ENCODE measurements at regions not wholly inside any gene's neighbourhood (a gene's known extent, or its start where the extent isn't known, plus 50 kb on each side); places are given as distances from the start of the nearest gene placed in this dataset.
"Not testable (repeated sequence)": the region's sequence is repeated elsewhere in the genome, so short reads cannot be mapped to it uniquely, and the experiment has no call there.

DNA sequence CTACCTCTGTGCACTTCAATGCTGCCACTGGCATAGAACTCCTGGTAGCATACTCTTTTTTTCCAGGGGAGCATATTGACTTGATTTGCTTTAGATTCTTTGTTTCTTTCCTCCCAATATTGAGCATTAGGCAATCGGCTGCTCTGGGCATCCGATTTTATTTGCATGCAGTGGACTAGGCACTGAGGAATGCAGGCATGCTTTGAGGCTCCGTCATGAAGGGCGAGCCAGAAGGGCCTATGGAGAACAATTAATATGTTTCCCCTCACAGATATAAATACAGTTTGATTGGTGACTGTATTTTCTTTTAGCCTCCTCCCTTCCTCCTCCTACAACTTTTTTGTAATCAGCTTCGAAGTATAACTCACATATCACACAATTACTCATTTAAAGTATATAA lies 1918.2 kb downstream of the KHDRBS2 start:
- not testable (repeated sequence) for H4K20me1 ChIP-seq (ENCODE audit: insufficient read depth, poor library complexity, severe bottlenecking); H3K79me2 ChIP-seq; H3K36me3 ChIP-seq (replicated peaks; ENCODE audit: insufficient read depth, low read depth); H3K4me1 ChIP-seq (ENCODE audit: insufficient read depth); H3K27ac ChIP-seq; H3K27me3 ChIP-seq; H3K9me2 ChIP-seq (replicated peaks; ENCODE audit: insufficient read depth); H3K4me3 ChIP-seq; H3K9me3 ChIP-seq (ENCODE audit: low read depth); H2AFZ ChIP-seq; H3K4me2 ChIP-seq; DNase-seq (ENCODE audit: low spot score)
- WGBS (ENCODE audit: low lambda C conversion rate, missing lambda C conversion rate) = 85% methylated on average over 5 of the region's 5 CpGs

DNA sequence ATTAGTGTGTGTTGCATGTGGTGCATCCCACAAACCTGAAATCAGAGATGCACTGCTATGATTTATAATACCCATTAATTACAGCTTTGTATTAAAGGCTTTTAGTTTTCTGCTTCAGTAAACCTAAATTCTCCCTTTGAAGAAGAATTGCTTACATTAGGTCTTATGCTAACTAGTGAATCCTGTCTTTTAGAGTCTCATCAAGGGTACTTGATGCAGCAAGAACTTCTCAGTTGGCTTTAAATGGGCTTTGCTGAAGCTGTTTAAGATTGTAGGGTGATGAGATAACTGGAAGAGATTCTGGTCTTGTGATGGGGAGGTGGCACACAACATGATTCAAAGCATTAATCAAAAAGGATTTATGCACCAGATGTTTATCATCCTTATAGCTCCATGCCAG lies 1920.1 kb downstream of the KHDRBS2 start:
- H4K20me1 ChIP-seq (ENCODE audit: insufficient read depth, poor library complexity, severe bottlenecking); H3K9me2 ChIP-seq (replicated peaks; ENCODE audit: insufficient read depth); H2AFZ ChIP-seq; H3K27ac ChIP-seq; DNase-seq (ENCODE audit: low spot score); H3K27me3 ChIP-seq; H3K9me3 ChIP-seq (ENCODE audit: low read depth); H3K4me2 ChIP-seq; H3K4me1 ChIP-seq (ENCODE audit: insufficient read depth); H3K4me3 ChIP-seq; H3K36me3 ChIP-seq (replicated peaks; ENCODE audit: insufficient read depth, low read depth); H3K79me2 ChIP-seq: not testable (repeated sequence)

DNA sequence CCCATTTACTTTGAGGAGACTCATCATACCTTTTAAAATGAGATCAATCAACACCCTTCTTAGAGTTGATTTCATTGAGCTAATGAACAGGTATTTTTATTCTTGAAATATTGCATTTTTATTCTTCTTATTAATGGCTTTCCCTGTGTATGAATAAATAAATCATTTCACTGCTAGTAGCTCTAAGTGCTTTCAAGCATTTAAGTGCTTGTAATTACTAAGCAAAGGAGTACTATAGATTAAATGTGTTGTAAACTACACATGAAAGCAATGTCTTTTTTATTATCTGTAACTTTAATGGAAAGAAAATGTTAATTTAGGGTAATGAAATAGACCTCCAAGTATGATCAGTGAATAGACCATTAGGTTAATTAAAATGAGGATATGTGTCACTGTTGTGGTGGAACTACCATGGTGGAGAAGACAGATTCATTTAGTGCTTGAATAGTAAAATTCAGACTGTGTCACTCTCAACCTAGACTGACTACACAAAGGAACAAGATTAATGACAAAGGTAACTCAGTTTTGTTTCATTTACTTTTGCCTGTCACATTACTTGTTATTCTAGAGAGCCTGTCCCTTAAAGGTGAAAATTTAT lies 1943.5 kb downstream of the KHDRBS2 start:
- not testable (repeated sequence) for H3K4me1 ChIP-seq (ENCODE audit: insufficient read depth); H3K27ac ChIP-seq; H3K4me2 ChIP-seq; H3K27me3 ChIP-seq; H3K9me3 ChIP-seq (ENCODE audit: low read depth); H3K4me3 ChIP-seq; H4K20me1 ChIP-seq (ENCODE audit: insufficient read depth, poor library complexity, severe bottlenecking); DNase-seq (ENCODE audit: low spot score); H3K79me2 ChIP-seq; H3K36me3 ChIP-seq (replicated peaks; ENCODE audit: insufficient read depth, low read depth); H2AFZ ChIP-seq; H3K9me2 ChIP-seq (replicated peaks; ENCODE audit: insufficient read depth)

DNA sequence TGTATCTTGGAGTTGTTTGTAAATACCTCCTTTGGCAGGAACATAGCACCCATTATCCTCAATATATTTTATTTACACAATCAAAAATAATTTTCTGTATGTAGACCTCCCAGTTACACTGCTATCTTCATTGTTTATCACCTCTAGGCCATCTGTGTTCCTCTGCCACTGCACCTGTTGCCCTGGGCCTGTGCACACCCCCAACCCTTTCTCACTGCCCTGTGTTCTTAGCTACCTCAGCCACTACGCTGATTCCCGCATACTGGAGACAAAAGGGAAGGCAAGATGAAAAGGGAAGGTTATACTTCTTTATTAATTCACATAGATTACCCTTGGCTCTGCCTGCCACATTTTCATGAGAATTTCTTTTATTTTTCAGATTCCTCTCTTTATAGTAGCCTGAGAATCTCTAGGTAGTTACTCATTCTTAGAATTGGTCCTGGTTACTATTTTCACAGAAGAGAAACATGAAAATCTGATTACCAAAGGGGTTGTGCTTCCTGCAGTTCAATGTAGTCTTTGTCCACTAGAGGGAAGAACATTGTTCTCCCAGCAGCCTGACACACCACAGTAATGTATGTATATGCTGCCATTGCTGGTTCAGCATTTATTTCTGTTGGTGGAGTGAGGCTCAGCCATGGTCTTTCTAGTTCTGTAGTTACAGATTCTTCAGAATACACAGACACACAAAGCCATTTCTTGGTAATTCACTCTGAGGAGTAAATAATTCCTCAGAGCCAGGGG lies 1947.5 kb downstream of the KHDRBS2 start:
- not testable (repeated sequence) for H3K9me2 ChIP-seq (replicated peaks; ENCODE audit: insufficient read depth); H2AFZ ChIP-seq; H3K4me1 ChIP-seq (ENCODE audit: insufficient read depth); H3K4me3 ChIP-seq; H3K9me3 ChIP-seq (ENCODE audit: low read depth); H4K20me1 ChIP-seq (ENCODE audit: insufficient read depth, poor library complexity, severe bottlenecking); H3K79me2 ChIP-seq; H3K27me3 ChIP-seq; H3K36me3 ChIP-seq (replicated peaks; ENCODE audit: insufficient read depth, low read depth); H3K4me2 ChIP-seq; H3K27ac ChIP-seq
- TF ChIP-seq, protein P1, sequence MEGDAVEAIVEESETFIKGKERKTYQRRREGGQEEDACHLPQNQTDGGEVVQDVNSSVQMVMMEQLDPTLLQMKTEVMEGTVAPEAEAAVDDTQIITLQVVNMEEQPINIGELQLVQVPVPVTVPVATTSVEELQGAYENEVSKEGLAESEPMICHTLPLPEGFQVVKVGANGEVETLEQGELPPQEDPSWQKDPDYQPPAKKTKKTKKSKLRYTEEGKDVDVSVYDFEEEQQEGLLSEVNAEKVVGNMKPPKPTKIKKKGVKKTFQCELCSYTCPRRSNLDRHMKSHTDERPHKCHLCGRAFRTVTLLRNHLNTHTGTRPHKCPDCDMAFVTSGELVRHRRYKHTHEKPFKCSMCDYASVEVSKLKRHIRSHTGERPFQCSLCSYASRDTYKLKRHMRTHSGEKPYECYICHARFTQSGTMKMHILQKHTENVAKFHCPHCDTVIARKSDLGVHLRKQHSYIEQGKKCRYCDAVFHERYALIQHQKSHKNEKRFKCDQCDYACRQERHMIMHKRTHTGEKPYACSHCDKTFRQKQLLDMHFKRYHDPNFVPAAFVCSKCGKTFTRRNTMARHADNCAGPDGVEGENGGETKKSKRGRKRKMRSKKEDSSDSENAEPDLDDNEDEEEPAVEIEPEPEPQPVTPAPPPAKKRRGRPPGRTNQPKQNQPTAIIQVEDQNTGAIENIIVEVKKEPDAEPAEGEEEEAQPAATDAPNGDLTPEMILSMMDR (IDR thresholded peaks at IDR 0.05; ENCODE audit: poor library complexity) = peak; percentile 36
- peak; percentile 22 for DNase-seq (ENCODE audit: low spot score)
- 82% methylated on average over 2 of the region's 2 CpGs for WGBS (ENCODE audit: low lambda C conversion rate, missing lambda C conversion rate)

DNA sequence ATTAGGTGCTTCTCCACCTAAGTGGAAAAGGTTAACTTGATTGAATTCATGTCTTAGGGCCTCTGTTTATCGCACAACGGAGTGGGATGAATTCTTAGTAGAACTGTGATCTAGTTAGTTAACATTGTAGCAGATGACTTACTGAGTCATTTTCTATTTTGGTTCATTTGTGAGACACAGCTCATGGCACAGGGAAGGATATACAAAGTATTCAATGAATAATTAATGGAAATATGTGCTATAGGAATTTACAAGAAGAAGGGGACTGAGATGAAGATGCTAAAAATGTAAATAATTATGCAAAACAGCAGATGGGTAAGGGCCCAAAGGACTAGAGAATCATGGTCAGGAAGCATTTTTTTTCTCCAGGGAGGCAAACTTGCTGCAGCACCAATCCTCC lies 1950.9 kb downstream of the KHDRBS2 start:
- H3K4me3 ChIP-seq; H3K79me2 ChIP-seq; DNase-seq (ENCODE audit: low spot score); H3K27me3 ChIP-seq; H2AFZ ChIP-seq; H3K36me3 ChIP-seq (replicated peaks; ENCODE audit: insufficient read depth, low read depth); H3K9me3 ChIP-seq (ENCODE audit: low read depth); H4K20me1 ChIP-seq (ENCODE audit: insufficient read depth, poor library complexity, severe bottlenecking); H3K27ac ChIP-seq; H3K4me1 ChIP-seq (ENCODE audit: insufficient read depth); H3K4me2 ChIP-seq; H3K9me2 ChIP-seq (replicated peaks; ENCODE audit: insufficient read depth): not testable (repeated sequence)
- WGBS (ENCODE audit: low lambda C conversion rate, missing lambda C conversion rate) = 95% methylated on average over 2 of the region's 2 CpGs

DNA sequence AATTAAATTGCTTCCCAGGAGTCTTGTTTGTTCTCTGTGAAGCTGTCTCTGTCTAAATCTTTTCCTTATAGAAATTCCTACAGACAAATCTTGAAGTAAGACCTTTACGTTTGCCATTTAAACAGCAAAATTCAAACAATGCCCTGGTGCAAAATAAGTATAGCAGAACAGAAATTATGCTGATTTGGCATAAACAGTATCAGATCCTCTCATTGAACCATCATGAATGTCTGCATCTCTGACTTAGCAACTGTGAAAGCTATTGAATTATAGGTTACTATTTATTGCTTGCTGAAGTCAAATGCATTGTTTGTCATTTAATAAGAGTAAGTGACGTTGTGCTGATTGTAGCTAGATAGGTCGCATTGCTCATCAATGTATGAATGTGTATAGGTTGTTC lies 1952.3 kb downstream of the KHDRBS2 start:
- H3K27ac ChIP-seq; H3K4me1 ChIP-seq (ENCODE audit: insufficient read depth); H3K36me3 ChIP-seq (replicated peaks; ENCODE audit: insufficient read depth, low read depth); H2AFZ ChIP-seq; H3K4me2 ChIP-seq; H4K20me1 ChIP-seq (ENCODE audit: insufficient read depth, poor library complexity, severe bottlenecking); DNase-seq (ENCODE audit: low spot score); H3K9me2 ChIP-seq (replicated peaks; ENCODE audit: insufficient read depth); H3K79me2 ChIP-seq; H3K9me3 ChIP-seq (ENCODE audit: low read depth); H3K4me3 ChIP-seq; H3K27me3 ChIP-seq: not testable (repeated sequence)
- WGBS (ENCODE audit: low lambda C conversion rate, missing lambda C conversion rate) = 70% methylated on average over 3 of the region's 3 CpGs

DNA sequence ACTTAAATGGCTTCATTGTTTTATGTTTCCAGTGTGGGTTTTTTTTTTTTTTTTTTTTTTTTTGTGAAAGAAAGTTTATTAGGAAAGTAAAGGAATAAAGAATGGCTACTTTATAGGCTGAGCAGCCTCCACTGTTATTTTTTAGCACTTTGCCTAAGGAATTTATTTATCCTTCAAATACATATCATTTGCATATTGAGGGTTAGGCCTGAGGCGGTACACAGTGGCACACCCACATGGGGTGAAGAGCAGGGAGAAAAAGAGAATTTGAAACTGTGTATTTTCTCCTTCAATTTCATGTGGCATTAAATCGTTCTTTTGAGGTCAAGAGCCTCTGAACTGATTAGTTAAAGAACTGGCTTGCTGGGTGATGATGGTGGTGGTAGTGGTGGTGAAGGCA lies 1977.1 kb downstream of the KHDRBS2 start:
- not testable (repeated sequence) for H3K9me2 ChIP-seq (replicated peaks; ENCODE audit: insufficient read depth); H3K4me1 ChIP-seq (ENCODE audit: insufficient read depth); H4K20me1 ChIP-seq (ENCODE audit: insufficient read depth, poor library complexity, severe bottlenecking); H3K9me3 ChIP-seq (ENCODE audit: low read depth); H3K27ac ChIP-seq; H3K4me2 ChIP-seq; H3K27me3 ChIP-seq; H2AFZ ChIP-seq; H3K4me3 ChIP-seq; DNase-seq (ENCODE audit: low spot score); H3K36me3 ChIP-seq (replicated peaks; ENCODE audit: insufficient read depth, low read depth); H3K79me2 ChIP-seq
- 83% methylated on average over 2 of the region's 2 CpGs for WGBS (ENCODE audit: low lambda C conversion rate, missing lambda C conversion rate)

Measured in hepatocyte (in vitro differentiated cells).